ENCODE measurements at regions not wholly inside any gene's neighbourhood (a gene's known extent, or its start where the extent isn't known, plus 50 kb on each side); places are given as distances from the start of the nearest gene placed in this dataset.
"Not testable (repeated sequence)": the region's sequence is repeated elsewhere in the genome, so short reads cannot be mapped to it uniquely, and the experiment has no call there.

GRCh38 chr14:51568366-51568765 is 83.3 kb upstream of the FRMD6 start:
- no peak for DNase-seq (ENCODE audit: low read depth in 4 of 4, low spot score in 2 of 4)

GRCh38 chr14:51573607-51574006 is 78.1 kb upstream of the FRMD6 start:
- no peak for DNase-seq (ENCODE audit: low read depth in 4 of 4, low spot score in 2 of 4)

- DNase-seq (ENCODE audit: low read depth in 4 of 4, low spot score in 2 of 4): no peak
Measured at GRCh38 chr14:51574009-51574408, 77.7 kb upstream of the FRMD6 start.

DNA sequence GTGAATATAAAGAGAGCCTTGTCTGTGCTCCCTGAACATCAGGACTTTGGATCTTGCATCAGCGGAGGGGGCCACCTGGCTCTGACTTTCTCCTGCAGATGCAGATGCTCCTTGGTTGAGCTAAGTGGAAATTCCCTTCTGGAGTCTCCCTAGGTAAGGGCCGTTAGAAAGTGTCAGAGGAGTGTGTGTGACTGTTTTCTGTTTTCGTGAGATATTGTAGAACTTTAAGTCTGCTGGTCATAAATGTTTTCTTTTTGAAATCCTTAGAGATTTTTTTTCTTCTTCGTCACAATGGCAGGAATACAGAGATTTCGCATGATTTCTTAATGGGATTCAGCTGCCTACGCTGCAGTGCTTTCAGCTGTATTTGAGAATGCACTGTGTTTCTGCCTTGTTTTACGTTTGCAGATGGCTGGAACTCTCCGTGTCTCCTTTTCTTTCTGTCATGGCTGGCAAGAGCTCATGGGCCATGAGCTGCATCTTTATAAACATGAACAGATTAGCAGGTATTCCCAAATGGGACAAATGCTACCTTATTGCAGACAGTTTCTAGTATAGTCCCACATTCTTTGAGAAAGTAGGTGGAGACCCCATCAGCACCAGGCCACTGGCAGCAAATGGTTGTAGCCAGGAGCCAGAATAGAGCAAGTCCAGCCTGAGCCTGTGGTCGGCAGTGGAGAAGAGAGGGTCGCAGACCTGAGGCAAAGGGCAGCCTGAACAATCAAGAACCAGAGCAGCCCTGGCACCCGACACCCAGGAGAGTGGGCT is 76.2 kb upstream of the FRMD6 start:
- no peak for DNase-seq (ENCODE audit: low read depth in 4 of 4, low spot score in 2 of 4)

GRCh38 chr14:51576117-51576430 is 75.6 kb upstream of the FRMD6 start:
- no peak for DNase-seq (ENCODE audit: low read depth in 4 of 4, low spot score in 2 of 4)

DNA sequence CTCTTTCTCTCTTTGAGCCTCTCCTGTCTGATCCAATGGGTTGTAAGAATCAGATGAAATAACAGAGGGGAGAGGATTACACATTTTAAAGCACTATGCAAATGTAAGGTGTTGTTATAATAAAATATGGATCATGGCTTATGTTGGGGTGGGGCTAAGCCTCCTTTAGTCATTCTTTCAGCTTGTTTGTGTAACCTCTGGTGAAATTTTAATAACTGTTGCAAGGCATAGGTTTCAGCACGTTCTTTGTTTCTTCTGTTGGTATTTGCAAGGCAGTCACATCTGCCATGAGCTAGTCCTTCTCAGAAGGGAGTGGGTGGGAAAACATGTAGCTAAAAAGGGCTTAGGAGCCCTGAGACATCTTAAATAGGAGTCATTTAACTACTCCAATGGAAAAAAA is 74.8 kb upstream of the FRMD6 start:
- DNase-seq (ENCODE audit: low read depth in 4 of 4, low spot score in 2 of 4): no peak

DNA sequence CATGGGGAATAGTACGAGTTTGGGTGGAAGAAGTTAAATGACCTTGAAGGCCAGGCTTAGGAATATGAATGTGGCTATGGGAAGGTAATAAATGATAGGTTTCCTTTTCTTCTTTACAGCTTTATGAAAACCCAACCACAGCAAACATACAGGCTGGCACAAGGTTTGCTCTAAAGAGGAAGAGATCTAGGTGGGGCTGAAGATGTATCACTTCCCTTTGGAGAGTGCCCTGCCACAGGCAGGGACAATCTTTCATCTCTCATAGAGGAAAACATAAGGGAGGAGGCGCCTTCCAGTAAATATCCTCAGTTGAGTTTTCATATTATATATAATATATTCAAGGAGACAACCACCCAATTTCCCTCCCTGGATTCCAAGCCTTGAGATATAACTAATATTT is 72.9 kb upstream of the FRMD6 start:
- DNase-seq (ENCODE audit: low read depth in 4 of 4, low spot score in 2 of 4): no peak

DNA sequence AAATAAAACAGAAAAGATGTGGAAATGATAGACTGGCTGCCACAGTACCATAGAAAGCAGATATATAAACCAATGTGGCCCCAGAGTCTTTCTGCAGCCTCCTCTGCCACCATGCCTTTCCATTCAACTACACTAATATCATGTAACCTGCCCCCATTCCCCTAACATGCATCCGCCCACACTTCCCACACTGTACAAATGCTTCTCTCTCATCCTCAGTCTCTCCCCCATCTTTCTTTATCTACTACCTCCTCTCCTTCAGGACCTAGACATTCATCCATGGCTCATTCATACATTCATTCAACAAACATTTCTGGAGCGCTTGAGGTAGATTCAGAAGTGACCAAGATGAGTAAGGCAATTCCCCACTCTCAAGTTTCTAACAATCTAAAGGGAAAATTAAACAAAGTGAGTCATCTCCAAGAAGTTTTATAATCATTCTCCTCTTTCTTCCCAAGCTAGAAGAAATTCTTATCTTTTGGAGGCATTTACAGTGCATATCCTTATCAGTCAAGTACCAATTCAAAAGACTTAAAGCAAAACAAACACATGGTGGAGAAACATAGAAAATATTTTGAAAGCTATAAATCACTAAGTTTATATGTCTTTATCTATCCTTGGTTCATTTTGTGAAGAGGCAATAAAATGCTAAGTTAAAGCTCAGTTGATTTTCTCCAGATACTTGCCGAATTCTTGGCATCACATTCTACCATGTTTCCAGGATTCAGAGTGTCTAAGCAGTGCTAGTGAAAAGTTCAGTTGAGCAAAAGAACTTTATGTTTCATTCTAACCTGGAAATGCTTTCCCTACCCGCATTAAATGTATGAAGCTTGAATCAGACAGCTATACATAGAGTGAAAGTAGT is 70.5 kb upstream of the FRMD6 start:
- no peak for DNase-seq (ENCODE audit: low read depth in 4 of 4, low spot score in 2 of 4)

DNA sequence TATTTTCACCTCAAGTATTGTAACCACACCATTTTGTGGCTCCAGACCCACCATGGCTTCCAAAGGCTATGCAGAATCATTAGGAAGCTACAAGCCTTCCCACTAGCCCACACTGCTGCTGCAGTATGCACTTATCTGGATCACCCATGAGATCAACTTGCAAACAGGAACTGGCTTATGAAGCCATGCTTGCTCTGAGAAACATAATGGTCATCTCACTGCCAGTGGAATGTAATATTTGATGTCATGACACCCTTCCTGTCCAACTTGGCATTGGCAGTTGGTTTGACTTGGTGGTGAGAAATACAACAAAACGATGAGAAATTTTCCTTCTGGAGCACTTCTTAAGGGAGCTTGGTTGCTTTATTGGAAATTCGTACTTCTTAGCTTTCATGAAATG is 69.3 kb upstream of the FRMD6 start:
- DNase-seq (ENCODE audit: low read depth in 4 of 4, low spot score in 2 of 4): no peak

- no peak for DNase-seq (ENCODE audit: low read depth in 4 of 4, low spot score in 2 of 4)
Measured at GRCh38 chr14:51585055-51585454, 66.7 kb upstream of the FRMD6 start.

DNA sequence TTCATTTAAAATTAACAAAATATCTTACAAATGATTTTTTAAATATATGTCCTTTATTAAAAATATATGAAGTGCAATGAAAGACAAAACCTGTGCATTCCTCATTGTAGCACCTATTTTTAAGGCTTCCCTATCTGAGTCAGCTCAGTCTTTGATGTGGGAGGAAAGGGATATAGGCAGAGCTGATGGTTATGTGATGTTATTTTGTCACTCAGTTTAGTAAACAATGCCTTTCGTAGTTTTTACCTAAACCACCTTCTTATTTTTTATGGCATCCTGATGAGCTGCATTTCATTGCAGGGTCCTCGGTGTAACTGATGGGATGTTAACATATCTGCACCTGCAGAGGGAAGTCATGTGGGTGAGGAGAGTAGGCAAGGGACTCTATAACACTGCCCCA is 58.9 kb upstream of the FRMD6 start:
- no peak for DNase-seq (ENCODE audit: low read depth in 4 of 4, low spot score in 2 of 4)

DNA sequence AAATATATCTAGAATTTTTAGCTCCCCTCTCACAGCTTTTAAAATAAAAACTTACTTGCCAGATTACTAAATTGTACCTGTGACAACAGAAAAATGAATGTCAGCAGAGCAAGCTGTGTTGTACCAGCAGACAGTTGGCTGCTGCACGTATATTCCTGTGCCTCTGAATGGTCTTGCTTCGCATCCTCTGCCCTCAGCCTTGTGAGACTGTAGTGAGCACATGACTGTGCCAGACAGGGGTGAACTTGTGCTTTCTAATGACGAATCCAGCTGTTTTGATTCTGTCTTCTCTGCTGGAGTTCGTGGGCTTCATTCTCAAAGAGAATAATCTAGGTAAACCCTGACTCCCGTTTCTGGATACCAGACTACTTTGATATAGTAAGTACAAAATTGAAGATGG is 58.3 kb upstream of the FRMD6 start:
- no peak for DNase-seq (ENCODE audit: low read depth in 4 of 4, low spot score in 2 of 4)

GRCh38 chr14:51595881-51596455 is 55.7 kb upstream of the FRMD6 start:
- no peak for DNase-seq (ENCODE audit: low read depth in 4 of 4, low spot score in 2 of 4)

DNA sequence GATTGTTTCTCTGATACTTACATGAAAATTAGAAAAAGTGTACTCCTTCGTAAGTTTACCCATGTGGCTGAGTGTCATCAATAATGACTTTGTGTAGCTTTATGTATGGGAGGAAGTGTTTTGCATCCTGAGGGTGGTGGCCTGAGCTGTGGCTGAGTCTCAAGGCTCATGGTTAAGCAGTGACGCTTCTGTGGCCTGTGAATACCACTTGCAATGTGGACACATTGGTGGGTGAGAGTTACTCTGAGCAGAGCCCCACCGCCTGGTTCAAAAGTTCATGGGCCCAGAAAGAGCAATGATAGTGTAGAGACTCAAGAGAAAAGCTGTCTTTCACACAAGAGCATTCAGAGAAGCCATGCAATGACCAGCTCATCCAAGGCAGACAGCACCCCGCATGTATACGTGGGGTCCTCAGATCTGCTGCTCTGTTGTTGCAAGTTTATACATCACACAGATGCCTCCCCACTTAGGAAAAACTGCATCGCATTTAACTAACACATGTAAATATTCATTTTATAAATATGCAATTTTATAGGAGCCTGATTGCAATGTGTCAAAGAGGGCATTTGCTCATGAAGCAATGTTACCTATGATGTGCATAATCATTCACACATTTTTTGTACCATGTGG is 55.1 kb upstream of the FRMD6 start:
- DNase-seq (ENCODE audit: low read depth in 4 of 4, low spot score in 2 of 4): no peak

- no peak for DNase-seq (ENCODE audit: low read depth in 4 of 4, low spot score in 2 of 4)
Measured at GRCh38 chr14:51597261-51598001, 54.3 kb upstream of the FRMD6 start.

- DNase-seq (ENCODE audit: low read depth in 4 of 4, low spot score in 2 of 4): not testable (repeated sequence)
Measured at GRCh38 chr14:51598924-51599600, 52.6 kb upstream of the FRMD6 start.

GRCh38 chr14:51600658-51601057 is 51.1 kb upstream of the FRMD6 start:
- no peak for DNase-seq (ENCODE audit: low read depth in 4 of 4, low spot score in 2 of 4)

Data from left renal cortex interstitium (tissue), 4 donors.